HFFc6 (cell line): ENCODE measurements at regions not wholly inside any gene's neighbourhood (a gene's known extent, or its start where the extent isn't known, plus 50 kb on each side); places are given as distances from the start of the nearest gene placed in this dataset.

Source experiments
- DNase-seq: peaks from one replicate; pipeline ENCODE4 v3.0.0-alpha.2; 2018
- H3K27ac Mint-ChIP-seq: 2 replicates; pipeline ENCODE4 v1.8.0; 2020; ENCODE audit warnings: mild to moderate bottlenecking, mixed read lengths
- H3K27me3 Mint-ChIP-seq: 2 replicates; pipeline ENCODE4 v1.8.0; 2021; ENCODE audit warnings: mild to moderate bottlenecking, moderate library complexity, mixed read lengths; ENCODE audit not compliant: insufficient read depth
- H3K36me3 Mint-ChIP-seq: 2 replicates; pipeline ENCODE4 v1.8.0; 2021; ENCODE audit warnings: low read depth, mixed read lengths
- H3K4me1 Mint-ChIP-seq: 2 replicates; pipeline ENCODE4 v1.8.0; 2020; ENCODE audit warnings: low read depth, mixed read lengths
- H3K4me3 Mint-ChIP-seq: 2 replicates; pipeline ENCODE4 v1.8.0; 2020; ENCODE audit warnings: mild to moderate bottlenecking, moderate library complexity, mixed read lengths
- H3K9me3 Mint-ChIP-seq: 2 replicates; pipeline ENCODE4 v1.8.0; 2020; ENCODE audit warnings: mild to moderate bottlenecking, mixed read lengths
- CTCF ChIP-seq: fragments of 200-600 bp; sonication (generic); IDR thresholded peaks from 2 replicates; pipeline ENCODE4 v1.5.0; 2021; ENCODE audit warnings: antibody characterized with exemption, mild to moderate bottlenecking

GRCh38 chrX:129230850-129231512 lies 292.3 kb downstream of the SMARCA1 start:
- peaks cover 8% of the 10 kb centered on the region; the same call in 1 of the 2 replicates for H3K9me3 Mint-ChIP-seq
- no peak for TF ChIP-seq CTCF
- H3K4me3 Mint-ChIP-seq = no peak overlapping the region
- no peak for DNase-seq
- H3K36me3 Mint-ChIP-seq = no peaks in the 10 kb centered on the region
- H3K27ac Mint-ChIP-seq = no peak overlapping the region
- no peaks in the 10 kb centered on the region for H3K27me3 Mint-ChIP-seq
- H3K4me1 Mint-ChIP-seq = no peaks in the 10 kb centered on the region

- Mint-ChIP-seq H3K27ac (no peak overlapping the region), H3K27me3 (no peaks in the 10 kb centered on the region), H3K4me1 (no peaks in the 10 kb centered on the region), H3K36me3 (no peaks in the 10 kb centered on the region), H3K4me3 (no peak overlapping the region), H3K9me3 (peaks cover 6% of the 10 kb centered on the region; the same call in 1 of the 2 replicates)
- no peak for DNase-seq
- no peak for TF ChIP-seq CTCF
Observed at GRCh38 chrX:129230168-129230567, 293.1 kb downstream of the SMARCA1 start.

- Mint-ChIP-seq H3K4me3 (no peak overlapping the region), H3K4me1 (no peaks in the 10 kb centered on the region), H3K27me3 (no peaks in the 10 kb centered on the region), H3K9me3 (no peaks in the 10 kb centered on the region; the same call in 1 of the 2 replicates), H3K36me3 (no peaks in the 10 kb centered on the region), H3K27ac (no peak overlapping the region)
- TF ChIP-seq CTCF = no peak
- no peak for DNase-seq
Observed at GRCh38 chrX:129227366-129227765, 295.9 kb downstream of the SMARCA1 start.

- H3K27me3 Mint-ChIP-seq = no peaks in the 10 kb centered on the region
- no peak for DNase-seq
- TF ChIP-seq CTCF = no peak
- H3K27ac Mint-ChIP-seq = no peak overlapping the region
- H3K4me1 Mint-ChIP-seq = no peaks in the 10 kb centered on the region
- H3K4me3 Mint-ChIP-seq = no peak overlapping the region
- H3K36me3 Mint-ChIP-seq = no peaks in the 10 kb centered on the region
- no peaks in the 10 kb centered on the region; the same call in 1 of the 2 replicates for H3K9me3 Mint-ChIP-seq
Observed at GRCh38 chrX:129193357-129193756, 329.9 kb downstream of the SMARCA1 start.

GRCh38 chrX:129188231-129188630 lies 335.1 kb downstream of the SMARCA1 start:
- no peak for DNase-seq
- H3K4me1 Mint-ChIP-seq = no peaks in the 10 kb centered on the region
- H3K4me3 Mint-ChIP-seq = no peak overlapping the region
- no peak overlapping the region for H3K27ac Mint-ChIP-seq
- TF ChIP-seq CTCF = no peak
- no peaks in the 10 kb centered on the region for H3K36me3 Mint-ChIP-seq
- H3K27me3 Mint-ChIP-seq = no peaks in the 10 kb centered on the region
- peaks cover 9% of the 10 kb centered on the region; the same call in 1 of the 2 replicates for H3K9me3 Mint-ChIP-seq
